BE2C (cell line): ENCODE measurements at regions not wholly inside any gene's neighbourhood (a gene's known extent, or its start where the extent isn't known, plus 50 kb on each side); places are given as distances from the start of the nearest gene placed in this dataset.

Source experiments
- DNase-seq: peaks from one replicate; pipeline ENCODE4 v3.0.0-alpha.2; 2020
- H3K27me3 ChIP-seq: fragments of 250-450 bp; sonication (Bioruptor Pico); 2 replicates; pipeline ENCODE4 v1.5.1; 2020; ENCODE audit warnings: mild to moderate bottlenecking
- H3K36me3 ChIP-seq: fragments of 250-450 bp; sonication (Bioruptor Pico); 2 replicates; pipeline ENCODE4 v1.5.1; 2020; ENCODE audit warnings: mild to moderate bottlenecking
- H3K4me1 ChIP-seq: fragments of 250-450 bp; sonication (Bioruptor Pico); 2 replicates; pipeline ENCODE4 v1.5.1; 2020
- H3K4me3 ChIP-seq: 2 replicates; pipeline ENCODE4 v1.5.1; 2011; ENCODE audit warnings: low read depth, low read length
- H3K9me3 ChIP-seq: fragments of 250-450 bp; sonication (Bioruptor Pico); 2 replicates; pipeline ENCODE4 v1.5.1; 2020
- CTCF ChIP-seq: IDR thresholded peaks from 2 replicates; pipeline ENCODE4 v1.5.1; 2012; ENCODE audit warnings: mild to moderate bottlenecking, low read depth, low read length

DNA sequence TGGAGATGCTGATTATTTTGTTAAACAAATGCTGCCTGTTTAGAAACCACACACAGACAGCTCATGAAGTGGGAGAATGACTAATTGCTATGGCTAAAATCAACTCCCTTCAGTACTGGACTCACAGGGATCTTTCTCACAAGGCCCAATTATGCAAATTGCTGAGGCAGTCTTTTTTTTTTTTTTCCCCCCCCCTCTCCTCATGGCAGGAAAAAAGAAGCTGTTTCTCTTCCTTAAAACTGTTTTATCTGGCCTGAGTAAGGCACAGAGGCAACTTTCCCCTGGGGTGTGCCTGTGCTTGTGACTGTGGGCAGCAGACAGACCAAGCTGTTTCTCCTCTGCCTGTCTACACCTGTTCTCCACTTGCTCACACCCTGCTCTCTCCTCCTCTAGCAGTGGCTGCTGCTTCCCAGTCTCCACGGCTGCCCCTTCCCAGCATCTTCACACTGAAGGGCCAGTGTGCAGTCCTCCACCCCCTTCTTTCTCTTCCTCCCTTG lies 65.4 kb upstream of the STEAP1B start:
- no peak for TF ChIP-seq CTCF
- Histone ChIP-seq H3K27me3 (peaks cover 49% of the 10 kb centered on the region), H3K4me3 (no peak overlapping the region), H3K4me1 (no peaks in the 10 kb centered on the region), H3K36me3 (no peaks in the 10 kb centered on the region), H3K9me3 (no peaks in the 10 kb centered on the region)
- no peak for DNase-seq

GRCh38 chr7:22564511-22565045 lies 64.6 kb upstream of the STEAP1B start:
- no peak overlapping the region for H3K4me3 ChIP-seq
- DNase-seq, result no peak

DNA sequence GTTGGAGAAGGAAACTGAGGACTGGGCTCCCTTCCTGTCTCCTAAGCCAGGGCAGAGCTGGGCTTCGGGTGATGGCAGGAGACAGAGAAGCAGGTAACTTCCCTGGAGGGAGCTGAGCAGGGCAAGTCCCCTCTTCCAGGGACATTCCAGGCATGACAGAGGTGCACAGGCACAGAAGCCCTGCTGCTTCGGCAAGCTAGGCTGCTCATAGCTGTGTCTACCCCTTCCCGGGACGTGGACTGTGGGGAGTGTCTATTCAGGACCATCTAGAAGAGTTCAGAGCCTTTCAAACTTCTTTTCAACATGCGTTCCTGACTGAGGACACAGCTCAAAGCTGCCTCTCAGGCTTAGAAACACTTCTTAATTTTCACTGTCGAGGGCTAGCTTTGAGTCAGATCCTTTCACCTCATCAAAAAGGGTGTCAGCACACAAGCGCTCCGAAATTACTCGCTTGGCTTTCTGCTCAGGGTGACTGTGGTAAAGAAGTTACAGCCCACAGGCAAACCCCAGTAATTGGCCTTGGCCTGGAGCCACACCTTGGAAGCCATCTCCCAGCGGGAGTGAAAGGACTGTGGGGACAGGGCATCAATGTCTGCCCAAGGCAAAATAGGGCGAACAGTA lies 63.7 kb upstream of the STEAP1B start:
- H3K36me3 ChIP-seq, result no peaks in the 10 kb centered on the region
- no peak for TF ChIP-seq CTCF
- peaks cover 38% of the 10 kb centered on the region for H3K27me3 ChIP-seq
- no peaks in the 10 kb centered on the region for H3K9me3 ChIP-seq
- H3K4me1 ChIP-seq, result no peaks in the 10 kb centered on the region
- DNase-seq, result no peak
- no peak overlapping the region for H3K4me3 ChIP-seq

More at GRCh38 chr7:22564511-22565045, 64.6 kb upstream of the STEAP1B start:
- no peak for TF ChIP-seq CTCF
- Histone ChIP-seq H3K36me3 (no peaks in the 10 kb centered on the region), H3K9me3 (no peaks in the 10 kb centered on the region), H3K4me1 (no peaks in the 10 kb centered on the region), H3K27me3 (peaks cover 44% of the 10 kb centered on the region)

DNA sequence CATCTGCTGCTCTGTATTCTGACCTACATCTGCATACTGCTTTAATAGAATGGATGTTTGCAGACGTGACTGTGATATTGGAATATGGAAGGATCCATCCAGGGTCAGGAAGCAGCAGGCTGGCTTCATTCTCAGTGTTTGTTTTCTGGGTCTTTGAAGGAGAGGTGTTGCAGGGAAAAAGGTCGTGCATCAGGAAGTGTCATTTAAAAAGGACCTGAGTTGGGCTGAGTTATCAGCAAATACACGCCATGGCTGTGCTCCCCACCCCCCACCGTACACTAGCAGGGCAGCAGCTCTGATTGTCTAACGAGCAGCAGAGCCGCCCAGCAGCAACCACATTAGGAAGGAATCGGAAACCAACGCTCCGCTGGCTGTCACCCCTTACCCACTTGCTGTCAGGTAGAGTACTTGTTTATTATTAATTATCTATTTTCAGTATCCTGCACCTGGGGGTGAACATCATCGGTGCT lies 63.1 kb upstream of the STEAP1B start:
- no peak for TF ChIP-seq CTCF
- Histone ChIP-seq H3K36me3 (no peaks in the 10 kb centered on the region), H3K9me3 (no peaks in the 10 kb centered on the region), H3K4me3 (no peak overlapping the region), H3K27me3 (peaks cover 31% of the 10 kb centered on the region), H3K4me1 (no peaks in the 10 kb centered on the region)
- no peak for DNase-seq

- H3K36me3 ChIP-seq, result no peaks in the 10 kb centered on the region
- no peaks in the 10 kb centered on the region for H3K4me1 ChIP-seq
- H3K4me3 ChIP-seq, result no peak overlapping the region
- H3K9me3 ChIP-seq, result no peaks in the 10 kb centered on the region
- peaks cover 36% of the 10 kb centered on the region for H3K27me3 ChIP-seq
- no peak for DNase-seq
- no peak for TF ChIP-seq CTCF
Observed at GRCh38 chr7:22561895-22562593, 62.1 kb upstream of the STEAP1B start.

- TF ChIP-seq CTCF, result no peak
- DNase-seq, result no peak
- Histone ChIP-seq H3K36me3 (no peaks in the 10 kb centered on the region), H3K4me1 (no peaks in the 10 kb centered on the region), H3K27me3 (peaks cover 35% of the 10 kb centered on the region), H3K9me3 (no peaks in the 10 kb centered on the region), H3K4me3 (no peak overlapping the region)
Observed at GRCh38 chr7:22561321-22561811, 61.4 kb upstream of the STEAP1B start.
